ENCODE measurements at regions not wholly inside any gene's neighbourhood (a gene's known extent, or its start where the extent isn't known, plus 50 kb on each side); places are given as distances from the start of the nearest gene placed in this dataset.

DNA sequence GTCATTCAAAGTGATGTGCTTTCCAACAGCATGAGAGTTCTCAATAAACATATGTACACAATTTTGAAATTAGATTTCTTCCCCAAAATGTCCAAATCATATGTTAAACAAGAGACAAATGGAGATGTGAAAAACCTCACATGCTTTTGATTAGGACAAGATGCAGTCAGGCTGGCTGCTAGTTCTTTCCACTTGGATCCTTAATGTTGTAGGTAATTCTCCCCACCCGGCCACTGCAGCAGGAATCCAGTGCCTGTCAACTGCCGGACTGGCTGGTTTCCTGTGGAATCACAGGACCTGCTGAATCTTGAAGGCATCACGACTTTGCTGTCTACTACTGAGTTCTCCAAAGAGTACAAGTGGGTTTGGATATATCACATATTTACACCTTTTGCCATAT, 138.6 kb upstream of the AKR1E2 start:
- no peaks in the 10 kb centered on the region for H3K27me3 ChIP-seq (replicated peaks; ENCODE audit: insufficient read depth)
- no peak overlapping the region for H3K4me3 ChIP-seq
- no peaks in the 10 kb centered on the region for H3K9me3 ChIP-seq
- TF ChIP-seq, protein P1, sequence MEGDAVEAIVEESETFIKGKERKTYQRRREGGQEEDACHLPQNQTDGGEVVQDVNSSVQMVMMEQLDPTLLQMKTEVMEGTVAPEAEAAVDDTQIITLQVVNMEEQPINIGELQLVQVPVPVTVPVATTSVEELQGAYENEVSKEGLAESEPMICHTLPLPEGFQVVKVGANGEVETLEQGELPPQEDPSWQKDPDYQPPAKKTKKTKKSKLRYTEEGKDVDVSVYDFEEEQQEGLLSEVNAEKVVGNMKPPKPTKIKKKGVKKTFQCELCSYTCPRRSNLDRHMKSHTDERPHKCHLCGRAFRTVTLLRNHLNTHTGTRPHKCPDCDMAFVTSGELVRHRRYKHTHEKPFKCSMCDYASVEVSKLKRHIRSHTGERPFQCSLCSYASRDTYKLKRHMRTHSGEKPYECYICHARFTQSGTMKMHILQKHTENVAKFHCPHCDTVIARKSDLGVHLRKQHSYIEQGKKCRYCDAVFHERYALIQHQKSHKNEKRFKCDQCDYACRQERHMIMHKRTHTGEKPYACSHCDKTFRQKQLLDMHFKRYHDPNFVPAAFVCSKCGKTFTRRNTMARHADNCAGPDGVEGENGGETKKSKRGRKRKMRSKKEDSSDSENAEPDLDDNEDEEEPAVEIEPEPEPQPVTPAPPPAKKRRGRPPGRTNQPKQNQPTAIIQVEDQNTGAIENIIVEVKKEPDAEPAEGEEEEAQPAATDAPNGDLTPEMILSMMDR (IDR thresholded peaks at IDR 0.05), result no peak
- H3K36me3 ChIP-seq, result no peaks in the 10 kb centered on the region
- ATAC-seq (ENCODE audit: insufficient number of reproducible peaks, low FRiP score, low read depth) (no peak), DNase-seq (ENCODE audit: low spot score) (no peak)
- H3K27ac ChIP-seq, result no peak overlapping the region
- no peaks in the 10 kb centered on the region for H3K4me1 ChIP-seq (ENCODE audit: control insufficient read depth in 1 of 2, low read depth in 2 of 2)

DNA sequence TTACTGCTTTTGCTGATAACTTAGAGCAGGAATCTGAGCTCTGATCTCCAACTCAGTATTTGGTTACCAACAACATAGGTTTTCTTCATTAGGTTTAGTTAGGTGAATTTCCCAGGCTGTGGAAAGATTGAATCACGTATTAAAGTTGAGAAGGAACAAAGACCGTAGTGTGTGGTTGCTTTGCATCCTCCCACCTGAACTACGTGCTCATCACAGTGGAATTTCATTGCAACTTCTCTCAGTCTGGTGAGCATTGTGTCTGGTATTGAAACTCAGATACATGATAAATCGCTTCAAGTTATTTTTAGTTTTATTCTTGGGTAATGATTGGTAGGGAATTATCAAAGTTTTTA, 139.4 kb upstream of the AKR1E2 start:
- Histone ChIP-seq H3K4me1 (ENCODE audit: control insufficient read depth in 1 of 2, low read depth in 2 of 2) (no peaks in the 10 kb centered on the region), H3K9me3 (no peaks in the 10 kb centered on the region), H3K27me3 (replicated peaks; ENCODE audit: insufficient read depth) (no peaks in the 10 kb centered on the region), H3K27ac (no peak overlapping the region), H3K36me3 (no peaks in the 10 kb centered on the region), H3K4me3 (no peak overlapping the region)
- TF ChIP-seq, protein P1 (IDR thresholded peaks at IDR 0.05), result no peak
- ATAC-seq (ENCODE audit: insufficient number of reproducible peaks, low FRiP score, low read depth) (no peak), DNase-seq (ENCODE audit: low spot score) (no peak)

DNA sequence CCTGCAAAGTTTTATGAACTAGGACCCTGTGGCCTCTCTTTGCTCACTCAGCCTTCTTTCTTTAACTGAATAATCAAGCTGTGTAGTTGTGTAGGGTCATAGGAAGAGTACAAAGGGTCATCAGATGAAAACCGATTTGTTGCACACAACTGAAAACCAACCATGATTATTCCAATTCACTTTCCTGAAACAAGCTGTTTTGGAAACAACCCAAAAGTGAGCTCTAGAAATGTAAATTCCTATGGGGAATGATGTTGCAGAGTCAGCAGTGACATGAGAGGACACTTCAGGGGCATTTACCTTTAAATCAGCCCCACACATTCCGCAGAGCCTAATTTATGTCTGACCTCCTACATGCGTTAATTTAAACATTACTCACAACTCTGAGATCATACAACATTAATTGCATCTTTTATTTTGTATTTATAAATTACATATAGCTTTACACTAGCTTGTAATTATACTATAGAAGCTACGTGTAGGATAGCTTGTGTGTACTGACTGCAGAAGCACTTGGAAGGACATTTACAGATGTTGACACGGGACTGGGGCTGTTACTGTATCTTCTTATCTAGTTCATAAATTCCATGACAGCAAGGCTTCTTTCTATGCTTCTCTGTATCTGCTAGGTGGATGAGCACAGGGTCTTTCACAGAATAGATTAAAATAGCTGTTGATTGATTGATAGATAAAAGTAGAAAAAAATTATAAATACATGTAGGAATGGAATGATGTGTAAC, 139.9 kb upstream of the AKR1E2 start:
- ATAC-seq (ENCODE audit: insufficient number of reproducible peaks, low FRiP score, low read depth), result no peak
- H3K27me3 ChIP-seq (replicated peaks; ENCODE audit: insufficient read depth), result no peaks in the 10 kb centered on the region
- H3K27ac ChIP-seq, result no peak overlapping the region
- H3K4me1 ChIP-seq (ENCODE audit: control insufficient read depth in 1 of 2, low read depth in 2 of 2), result no peaks in the 10 kb centered on the region
- TF ChIP-seq, protein P1 (IDR thresholded peaks at IDR 0.05), result no peak
- no peaks in the 10 kb centered on the region for H3K36me3 ChIP-seq
- H3K4me3 ChIP-seq, result no peak overlapping the region
- H3K9me3 ChIP-seq, result no peaks in the 10 kb centered on the region
- no peak for DNase-seq (ENCODE audit: low spot score)

DNA sequence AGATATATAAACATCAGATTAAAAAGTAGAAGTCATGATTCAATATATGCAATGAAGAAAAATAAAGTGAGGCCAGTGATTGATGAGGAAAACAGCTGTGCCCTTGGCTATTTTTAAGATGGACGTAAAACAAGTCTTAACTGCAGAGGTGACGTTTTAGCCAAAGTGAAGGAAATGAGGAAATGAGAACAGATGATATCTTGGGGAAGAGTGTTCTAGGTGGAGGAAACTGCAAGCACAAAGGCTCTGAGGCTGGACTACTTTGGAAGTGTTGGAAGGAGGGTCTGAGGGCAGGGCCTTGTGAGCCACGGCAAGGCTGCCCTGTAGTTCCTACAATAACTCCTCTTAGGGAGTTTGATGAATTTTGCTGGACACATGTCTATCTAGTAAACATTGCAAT, 140.5 kb upstream of the AKR1E2 start:
- no peak for DNase-seq (ENCODE audit: low spot score)
- ATAC-seq (ENCODE audit: insufficient number of reproducible peaks, low FRiP score, low read depth), result no peak
- no peaks in the 10 kb centered on the region for H3K27me3 ChIP-seq (replicated peaks; ENCODE audit: insufficient read depth)
- no peaks in the 10 kb centered on the region for H3K36me3 ChIP-seq
- H3K4me1 ChIP-seq (ENCODE audit: control insufficient read depth in 1 of 2, low read depth in 2 of 2), result no peaks in the 10 kb centered on the region
- no peak overlapping the region for H3K4me3 ChIP-seq
- no peaks in the 10 kb centered on the region for H3K9me3 ChIP-seq
- no peak overlapping the region for H3K27ac ChIP-seq
- TF ChIP-seq, protein P1 (IDR thresholded peaks at IDR 0.05), result no peak

DNA sequence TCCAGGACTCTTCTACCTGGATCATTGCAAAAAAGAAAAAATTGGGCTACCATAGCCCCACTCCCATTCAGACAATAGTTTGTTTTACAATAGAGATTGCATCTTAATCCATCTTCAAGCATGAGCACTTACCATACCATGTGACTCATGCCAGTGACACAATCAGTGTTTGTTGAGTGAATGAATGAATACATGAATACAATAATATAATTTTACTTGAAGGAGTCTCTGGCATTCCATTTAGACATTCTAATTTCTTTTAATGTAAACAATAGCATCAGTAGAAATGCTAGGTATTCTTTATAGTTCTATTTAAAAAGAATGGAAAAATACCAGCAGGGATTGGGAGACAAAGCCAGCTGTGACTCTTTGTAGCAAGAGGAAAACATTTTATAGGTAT, 141.6 kb upstream of the AKR1E2 start:
- Histone ChIP-seq H3K4me1 (ENCODE audit: control insufficient read depth in 1 of 2, low read depth in 2 of 2) (no peaks in the 10 kb centered on the region), H3K36me3 (no peaks in the 10 kb centered on the region), H3K9me3 (no peaks in the 10 kb centered on the region), H3K27ac (no peak overlapping the region), H3K4me3 (no peak overlapping the region), H3K27me3 (replicated peaks; ENCODE audit: insufficient read depth) (no peaks in the 10 kb centered on the region)
- ATAC-seq (ENCODE audit: insufficient number of reproducible peaks, low FRiP score, low read depth) (no peak), DNase-seq (ENCODE audit: low spot score) (no peak)
- TF ChIP-seq, protein P1 (IDR thresholded peaks at IDR 0.05), result no peak
